Left lung (tissue), 4 donors: ENCODE measurements at regions not wholly inside any gene's neighbourhood (a gene's known extent, or its start where the extent isn't known, plus 50 kb on each side); places are given as distances from the start of the nearest gene placed in this dataset.

Experiments used
- ATAC-seq: fragments of 200-7000 bp; cut with Tn5 transposase; one replicate; pipeline ENCODE4 v1.9.1; 2020; ENCODE audit warnings: moderate library complexity
- DNase-seq, 4 donors: peaks; one replicate each; pipeline ENCODE4 v3.0.0-alpha.2; 2013 to 2020
- H3K27ac ChIP-seq, 2 donors: fragments of 200-600 bp; sonication (generic) in 1 of 2; one replicate each; pipeline versions ENCODE4 v1.5.0 to v1.8.0; 2020 to 2021
- H3K27me3 ChIP-seq, 2 donors: fragments of 200-600 bp; sonication (generic) in 1 of 2; one replicate each; pipeline versions ENCODE4 v1.5.0 to v1.8.0; 2020 to 2021
- H3K36me3 ChIP-seq, 2 donors: fragments of 200-600 bp; sonication (generic) in 1 of 2; one replicate each; pipeline versions ENCODE4 v1.5.0 to v1.8.0; 2020 to 2021
- H3K4me1 ChIP-seq, 2 donors: fragments of 200-600 bp; one replicate each; pipeline ENCODE4 v1.8.0; 2021
- H3K4me3 ChIP-seq, 2 donors: fragments of 200-600 bp; sonication (generic) in 1 of 2; one replicate each; pipeline versions ENCODE4 v1.5.0 to v1.8.0; 2020 to 2021; ENCODE audit warnings: mild to moderate bottlenecking in 1 of 2
- H3K9me3 ChIP-seq, 2 donors: fragments of 200-600 bp; sonication (generic) in 1 of 2; one replicate each; pipeline versions ENCODE4 v1.5.0 to v1.8.0; 2020 to 2021
- CTCF ChIP-seq, 2 donors: fragments of 200-600 bp; sonication (generic) in 1 of 2; IDR thresholded peaks; one replicate each; pipeline versions ENCODE4 v1.5.0 to v1.8.0; 2021; ENCODE audit warnings: antibody characterized with exemption in 2 of 2
- intact Hi-C, 2 donors: fragments of 100-400 bp; cut with DNase I; formaldehyde crosslinking; loops; one replicate each; pipeline versions ENCODE4 v1.11.2 to v1.14.2; 2022
- donor health status: DM: no; HTN: yes; CAD: no.
- donor health status: DM: no; HTN: no; CAD: no.

- no peak for TF ChIP-seq CTCF (IDR thresholded peaks at IDR 0.05)
- peaks cover 0 to 13% of the 10 kb centered on the region in 2 donors for H3K9me3 ChIP-seq
- H3K4me1 ChIP-seq = no peaks in the 10 kb centered on the region
- intact Hi-C loops = no loop called here
- no peak overlapping the region for H3K4me3 ChIP-seq
- DNase-seq = no peak
- no peak overlapping the region for H3K27ac ChIP-seq
- no peaks in the 10 kb centered on the region for H3K36me3 ChIP-seq
- H3K27me3 ChIP-seq = peaks cover 0 to 8% of the 10 kb centered on the region in 2 donors
- ATAC-seq = no peak
These were observed 55.4 kb upstream of the GBA3 start for GRCh38 chr4:22637306-22637705.
